HEK293 (cell line): ENCODE measurements at regions not wholly inside any gene's neighbourhood (a gene's known extent, or its start where the extent isn't known, plus 50 kb on each side); places are given as distances from the start of the nearest gene placed in this dataset.

Experiments
- CTCF ChIA-PET: fragments of 350-600 bp; formaldehyde crosslinking; extraction: SDS; loops from one replicate; lab custom pipeline; 2021; ENCODE audit warnings: antibody characterized with exemption; lab: Yijun Ruan, JAX
- POLR2A ChIA-PET: fragments of 300-600 bp; formaldehyde crosslinking; extraction: SDS; loops from one replicate; lab custom pipeline; 2020; ENCODE audit warnings: antibody characterized with exemption, inconsistent platforms; lab: Yijun Ruan, JAX
- H3K27ac ChIP-seq: fragments of 200-500 bp; sonication (Bioruptor generic); 2 replicates; pipeline ENCODE4 v1.5.1; 2014; ENCODE audit warnings: low read depth, low read length, control low read depth, inconsistent platforms; ENCODE audit errors: extremely low read depth
- H3K36me3 ChIP-seq, 2 experiments: fragments of 200-500 bp in 1 of 2; sonication (Bioruptor generic) in 1 of 2; 1 replicate in 1 of 2; 2 replicates in 1 of 2; pipeline ENCODE4 v1.5.1; 2014 to 2017; ENCODE audit warnings: inconsistent platforms in 2 of 2, low read length in 2 of 2; ENCODE audit not compliant: control insufficient read depth in 2 of 2, insufficient read depth in 1 of 2
- H3K4me1 ChIP-seq: fragments of 200-500 bp; sonication (Bioruptor generic); 2 replicates; pipeline ENCODE4 v1.5.1; 2014; ENCODE audit warnings: mild to moderate bottlenecking, low read length, inconsistent platforms; ENCODE audit not compliant: control insufficient read depth, insufficient read depth
- H3K4me3 ChIP-seq: 2 replicates; pipeline ENCODE4 v1.5.1; 2011; ENCODE audit warnings: low read depth, mild to moderate bottlenecking, control low read depth, low read length, moderate library complexity
- H3K9me3 ChIP-seq: fragments of 200-500 bp; sonication (Bioruptor generic); 2 replicates; pipeline ENCODE4 v1.5.1; 2014; ENCODE audit warnings: low read depth, low read length, inconsistent platforms; ENCODE audit not compliant: control insufficient read depth, insufficient read depth
- MYNN ChIP-seq: fragments of 450-650 bp; formaldehyde crosslinking; IDR thresholded peaks from 2 replicates; pipeline ENCODE4 v1.5.1; 2016; ENCODE audit warnings: missing biosample characterization, missing genetic modification characterization, borderline replicate concordance
- PBX3 ChIP-seq: sonication (generic); formaldehyde crosslinking; IDR thresholded peaks from 2 replicates; pipeline ENCODE4 v1.8.1; 2022; ENCODE audit warnings: mild to moderate bottlenecking, moderate library complexity, missing genetic modification reagents
- PRDM1 ChIP-seq: fragments of 450-650 bp; formaldehyde crosslinking; IDR thresholded peaks from 2 replicates; pipeline ENCODE4; 2016; ENCODE audit warnings: missing biosample characterization, missing genetic modification characterization
- SP2 ChIP-seq: fragments of 450-650 bp; formaldehyde crosslinking; IDR thresholded peaks from 2 replicates; pipeline ENCODE4 v1.5.1; 2016; ENCODE audit warnings: missing biosample characterization, missing genetic modification characterization
- ZBTB20 ChIP-seq: fragments of 450-650 bp; formaldehyde crosslinking; IDR thresholded peaks from 2 replicates; pipeline ENCODE4 v1.5.1; 2016; ENCODE audit warnings: missing biosample characterization, missing genetic modification characterization
- ZNF133 ChIP-seq: fragments of 450-650 bp; formaldehyde crosslinking; IDR thresholded peaks from 2 replicates; pipeline ENCODE4 v1.5.1; 2016; ENCODE audit warnings: missing biosample characterization, missing genetic modification characterization
- ZNF362 ChIP-seq: fragments of 450-650 bp; formaldehyde crosslinking; IDR thresholded peaks from 2 replicates; pipeline ENCODE4 v1.5.1; 2016; ENCODE audit warnings: missing biosample characterization, missing genetic modification characterization
- ZNF561 ChIP-seq: fragments of 450-650 bp; IDR thresholded peaks from 2 replicates; pipeline ENCODE4 v1.5.1; 2018; ENCODE audit warnings: missing biosample characterization, missing genetic modification characterization, borderline replicate concordance
- ZNF580 ChIP-seq: fragments of 450-650 bp; formaldehyde crosslinking; IDR thresholded peaks from 2 replicates; pipeline ENCODE4 v1.5.1; 2016; ENCODE audit warnings: missing biosample characterization, missing genetic modification characterization
- ZNF623 ChIP-seq: fragments of 450-650 bp; formaldehyde crosslinking; IDR thresholded peaks from 2 replicates; pipeline ENCODE4 v1.5.1; 2016; ENCODE audit warnings: missing biosample characterization, missing genetic modification characterization
- ZNF626 ChIP-seq: fragments of 450-650 bp; sonication (Bioruptor Pico); formaldehyde crosslinking; IDR thresholded peaks from 2 replicates; pipeline ENCODE4 v1.5.1; 2018; ENCODE audit warnings: missing biosample characterization, missing genetic modification characterization, inconsistent platforms
- ZNF639 ChIP-seq: fragments of 450-650 bp; formaldehyde crosslinking; IDR thresholded peaks from 2 replicates; pipeline ENCODE4 v1.5.1; 2016; ENCODE audit warnings: missing biosample characterization, missing genetic modification characterization
- ZNF664 ChIP-seq: fragments of 450-650 bp; formaldehyde crosslinking; IDR thresholded peaks from 2 replicates; pipeline ENCODE4 v1.5.1; 2016; ENCODE audit warnings: missing biosample characterization, missing genetic modification characterization
- ZNF768 ChIP-seq: fragments of 450-650 bp; formaldehyde crosslinking; IDR thresholded peaks from 2 replicates; pipeline ENCODE4 v1.5.1; 2018; ENCODE audit warnings: missing biosample characterization, mild to moderate bottlenecking, missing genetic modification characterization
- ZNF837 ChIP-seq: fragments of 450-650 bp; formaldehyde crosslinking; IDR thresholded peaks from 2 replicates; pipeline ENCODE4 v1.5.1; 2016; ENCODE audit warnings: missing biosample characterization, missing genetic modification characterization
- TF ChIP-seq, protein P1 (sequence below): fragments of 450-650 bp; formaldehyde crosslinking; IDR thresholded peaks from 2 replicates; pipeline ENCODE4 v1.5.1; 2016; ENCODE audit warnings: missing biosample characterization, missing genetic modification characterization
- TF ChIP-seq, protein P2 (sequence below): fragments of 450-650 bp; formaldehyde crosslinking; IDR thresholded peaks from 2 replicates; pipeline ENCODE4 v1.5.1; 2016; ENCODE audit warnings: missing biosample characterization, missing genetic modification characterization

- ChIA-PET CTCF (no interaction called here), POLR2A (no interaction called here)
- H3K4me3 ChIP-seq = no peak overlapping the region
- H3K4me1 ChIP-seq = no peaks in the 10 kb centered on the region
- H3K27ac ChIP-seq = no peak overlapping the region
- H3K36me3 ChIP-seq = no peaks in the 10 kb centered on the region
- TF ChIP-seq ZNF133 (tag by site-specific recombination) = no peak
- no peak for TF ChIP-seq ZNF768 (tag by site-specific recombination)
- no peaks in the 10 kb centered on the region for H3K9me3 ChIP-seq
Measured at GRCh38 chr12:67595365-67595764, 53.2 kb upstream of the DYRK2 start.

GRCh38 chr12:67598598-67598997 lies 49.9 kb upstream of the DYRK2 start:
- TF ChIP-seq PRDM1 (tag by site-specific recombination) (no peak), ZBTB20 (tag by site-specific recombination) (no peak), SP2 (tag by site-specific recombination) (no peak), MYNN (tag by site-specific recombination) (no peak), ZNF561 (no peak), ZNF626 (tag by site-specific recombination) (no peak), ZNF580 (tag by site-specific recombination) (no peak), ZNF623 (no peak), ZNF362 (no peak), ZNF639 (tag by site-specific recombination) (no peak), PBX3 (CRISPR knock-in tag) (no peak), ZNF837 (tag by site-specific recombination) (no peak), ZNF664 (tag by site-specific recombination) (no peak)
- TF ChIP-seq, protein P1, sequence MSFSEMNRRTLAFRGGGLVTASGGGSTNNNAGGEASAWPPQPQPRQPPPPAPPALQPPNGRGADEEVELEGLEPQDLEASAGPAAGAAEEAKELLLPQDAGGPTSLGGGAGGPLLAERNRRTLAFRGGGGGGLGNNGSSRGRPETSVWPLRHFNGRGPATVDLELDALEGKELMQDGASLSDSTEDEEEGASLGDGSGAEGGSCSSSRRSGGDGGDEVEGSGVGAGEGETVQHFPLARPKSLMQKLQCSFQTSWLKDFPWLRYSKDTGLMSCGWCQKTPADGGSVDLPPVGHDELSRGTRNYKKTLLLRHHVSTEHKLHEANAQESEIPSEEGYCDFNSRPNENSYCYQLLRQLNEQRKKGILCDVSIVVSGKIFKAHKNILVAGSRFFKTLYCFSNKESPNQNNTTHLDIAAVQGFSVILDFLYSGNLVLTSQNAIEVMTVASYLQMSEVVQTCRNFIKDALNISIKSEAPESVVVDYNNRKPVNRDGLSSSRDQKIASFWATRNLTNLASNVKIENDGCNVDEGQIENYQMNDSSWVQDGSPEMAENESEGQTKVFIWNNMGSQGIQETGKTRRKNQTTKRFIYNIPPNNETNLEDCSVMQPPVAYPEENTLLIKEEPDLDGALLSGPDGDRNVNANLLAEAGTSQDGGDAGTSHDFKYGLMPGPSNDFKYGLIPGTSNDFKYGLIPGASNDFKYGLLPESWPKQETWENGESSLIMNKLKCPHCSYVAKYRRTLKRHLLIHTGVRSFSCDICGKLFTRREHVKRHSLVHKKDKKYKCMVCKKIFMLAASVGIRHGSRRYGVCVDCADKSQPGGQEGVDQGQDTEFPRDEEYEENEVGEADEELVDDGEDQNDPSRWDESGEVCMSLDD (tag by site-specific recombination) = no peak
- TF ChIP-seq, protein P2, sequence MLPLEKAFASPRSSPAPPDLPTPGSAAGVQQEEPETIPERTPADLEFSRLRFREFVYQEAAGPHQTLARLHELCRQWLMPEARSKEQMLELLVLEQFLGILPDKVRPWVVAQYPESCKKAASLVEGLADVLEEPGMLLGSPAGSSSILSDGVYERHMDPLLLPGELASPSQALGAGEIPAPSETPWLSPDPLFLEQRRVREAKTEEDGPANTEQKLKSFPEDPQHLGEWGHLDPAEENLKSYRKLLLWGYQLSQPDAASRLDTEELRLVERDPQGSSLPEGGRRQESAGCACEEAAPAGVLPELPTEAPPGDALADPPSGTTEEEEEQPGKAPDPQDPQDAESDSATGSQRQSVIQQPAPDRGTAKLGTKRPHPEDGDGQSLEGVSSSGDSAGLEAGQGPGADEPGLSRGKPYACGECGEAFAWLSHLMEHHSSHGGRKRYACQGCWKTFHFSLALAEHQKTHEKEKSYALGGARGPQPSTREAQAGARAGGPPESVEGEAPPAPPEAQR (tag by site-specific recombination) = no peak
- H3K4me3 ChIP-seq = no peak overlapping the region
- ChIA-PET CTCF (no interaction called here), POLR2A (no interaction called here)
- H3K27ac ChIP-seq = no peak overlapping the region
- no peaks in the 10 kb centered on the region for H3K4me1 ChIP-seq
- no peaks in the 10 kb centered on the region for H3K9me3 ChIP-seq
- no peaks in the 10 kb centered on the region for H3K36me3 ChIP-seq
